Tibial nerve (tissue), 3 donors: ENCODE measurements at regions not wholly inside any gene's neighbourhood (a gene's known extent, or its start where the extent isn't known, plus 50 kb on each side); places are given as distances from the start of the nearest gene placed in this dataset.

ENCODE experiments used
- POLR2A ChIP-seq, 2 donors: fragments of 450-650 bp; IDR thresholded peaks; one replicate each; pipeline ENCODE4 v1.6.1; 2017; ENCODE audit warnings: antibody characterized with exemption in 2 of 2, mild to moderate bottlenecking in 2 of 2, moderate library complexity in 2 of 2
- TF ChIP-seq, protein P1 (sequence below), 5 experiments: fragments of 200-600 bp in 3 of 5; fragments of 450-650 bp in 2 of 5; sonication (generic) in 3 of 5; IDR thresholded peaks; one replicate each; pipeline ENCODE4 v1.5.1; 2016 to 2019; ENCODE audit warnings: antibody characterized with exemption in 5 of 5, mild to moderate bottlenecking in 3 of 5, moderate library complexity in 2 of 5

DNA sequence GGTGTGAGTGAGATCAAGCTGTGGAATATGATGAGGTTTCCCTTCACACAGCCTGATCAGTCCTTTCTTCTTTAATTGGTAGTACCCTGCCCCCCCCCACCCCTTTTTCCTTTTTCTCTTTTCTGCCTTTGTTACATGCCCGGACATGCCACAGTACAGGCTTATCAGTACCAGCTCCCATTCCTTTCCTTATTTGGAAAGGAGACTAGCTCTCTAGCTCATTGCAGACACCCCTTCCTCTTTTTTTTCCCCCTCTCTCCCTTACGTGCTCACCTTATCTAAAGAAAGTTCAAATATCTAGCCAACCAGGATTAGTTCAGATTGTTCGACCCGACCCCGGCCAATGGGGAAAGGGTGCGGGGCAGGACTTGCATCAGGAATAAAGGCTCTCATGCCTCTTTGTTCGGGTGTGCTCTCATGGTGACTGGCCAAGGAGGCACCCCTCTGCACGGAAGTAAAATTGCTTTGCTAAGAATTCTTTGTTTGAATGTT, 230.4 kb downstream of the ACTR3B start:
- TF ChIP-seq, protein P1, sequence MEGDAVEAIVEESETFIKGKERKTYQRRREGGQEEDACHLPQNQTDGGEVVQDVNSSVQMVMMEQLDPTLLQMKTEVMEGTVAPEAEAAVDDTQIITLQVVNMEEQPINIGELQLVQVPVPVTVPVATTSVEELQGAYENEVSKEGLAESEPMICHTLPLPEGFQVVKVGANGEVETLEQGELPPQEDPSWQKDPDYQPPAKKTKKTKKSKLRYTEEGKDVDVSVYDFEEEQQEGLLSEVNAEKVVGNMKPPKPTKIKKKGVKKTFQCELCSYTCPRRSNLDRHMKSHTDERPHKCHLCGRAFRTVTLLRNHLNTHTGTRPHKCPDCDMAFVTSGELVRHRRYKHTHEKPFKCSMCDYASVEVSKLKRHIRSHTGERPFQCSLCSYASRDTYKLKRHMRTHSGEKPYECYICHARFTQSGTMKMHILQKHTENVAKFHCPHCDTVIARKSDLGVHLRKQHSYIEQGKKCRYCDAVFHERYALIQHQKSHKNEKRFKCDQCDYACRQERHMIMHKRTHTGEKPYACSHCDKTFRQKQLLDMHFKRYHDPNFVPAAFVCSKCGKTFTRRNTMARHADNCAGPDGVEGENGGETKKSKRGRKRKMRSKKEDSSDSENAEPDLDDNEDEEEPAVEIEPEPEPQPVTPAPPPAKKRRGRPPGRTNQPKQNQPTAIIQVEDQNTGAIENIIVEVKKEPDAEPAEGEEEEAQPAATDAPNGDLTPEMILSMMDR (IDR thresholded peaks at IDR 0.05) = no peak
- TF ChIP-seq POLR2A (IDR thresholded peaks at IDR 0.05) = no peak
